Activated T-helper 17 cell treated with anti-CD3 and anti-CD28 coated beads, Interleukin-2, amount 50 U/mL, for 72 hours (primary cell): ENCODE measurements at regions not wholly inside any gene's neighbourhood (a gene's known extent, or its start where the extent isn't known, plus 50 kb on each side); places are given as distances from the start of the nearest gene placed in this dataset.

Source experiments
- ATAC-seq: fragments of 150-1000 bp; cut with Tn5 transposase; replicated peaks from 2 replicates; pipeline ENCODE4 v1.10.0; 2021; ENCODE audit warnings: mild to moderate bottlenecking, moderate library complexity
- H3K27ac Mint-ChIP-seq: one replicate; pipeline ENCODE4 v1.8.0; 2022; ENCODE audit warnings: mixed read lengths
- H3K27me3 Mint-ChIP-seq: one replicate; pipeline ENCODE4 v1.8.0; 2022; ENCODE audit warnings: mixed read lengths
- H3K36me3 Mint-ChIP-seq: one replicate; pipeline ENCODE4 v1.8.0; 2022; ENCODE audit warnings: low read depth, mild to moderate bottlenecking, mixed read lengths
- H3K4me1 Mint-ChIP-seq: one replicate; pipeline ENCODE4 v1.8.0; 2022; ENCODE audit warnings: mixed read lengths
- H3K4me3 Mint-ChIP-seq: one replicate; pipeline ENCODE4 v1.8.0; 2022; ENCODE audit warnings: mild to moderate bottlenecking, mixed read lengths
- H3K9me3 Mint-ChIP-seq: one replicate; pipeline ENCODE4 v1.8.0; 2022; ENCODE audit warnings: mixed read lengths

- no peaks in the 10 kb centered on the region for H3K4me1 Mint-ChIP-seq
- H3K36me3 Mint-ChIP-seq = no peaks in the 10 kb centered on the region
- H3K4me3 Mint-ChIP-seq = no peak overlapping the region
- no peaks in the 10 kb centered on the region for H3K9me3 Mint-ChIP-seq
- H3K27ac Mint-ChIP-seq = no peak overlapping the region
- ATAC-seq = no peak
- H3K27me3 Mint-ChIP-seq = peaks cover 3% of the 10 kb centered on the region
Observed at GRCh38 chr6:82836022-82836575, 229.5 kb downstream of the UBE3D start.

GRCh38 chr6:82840571-82840970 lies 225.1 kb downstream of the UBE3D start:
- no peaks in the 10 kb centered on the region for H3K4me1 Mint-ChIP-seq
- H3K36me3 Mint-ChIP-seq = no peaks in the 10 kb centered on the region
- H3K4me3 Mint-ChIP-seq = no peak overlapping the region
- no peak for ATAC-seq
- no peak overlapping the region for H3K27ac Mint-ChIP-seq
- no peaks in the 10 kb centered on the region for H3K9me3 Mint-ChIP-seq
- peaks cover 3% of the 10 kb centered on the region for H3K27me3 Mint-ChIP-seq

- no peak for ATAC-seq
- H3K36me3 Mint-ChIP-seq = no peaks in the 10 kb centered on the region
- no peaks in the 10 kb centered on the region for H3K9me3 Mint-ChIP-seq
- peaks cover 3% of the 10 kb centered on the region for H3K27me3 Mint-ChIP-seq
- H3K27ac Mint-ChIP-seq = no peak overlapping the region
- no peaks in the 10 kb centered on the region for H3K4me1 Mint-ChIP-seq
- H3K4me3 Mint-ChIP-seq = no peak overlapping the region
Observed at GRCh38 chr6:82841309-82841708, 224.3 kb downstream of the UBE3D start.
